ENCODE measurements at regions not wholly inside any gene's neighbourhood (a gene's known extent, or its start where the extent isn't known, plus 50 kb on each side); places are given as distances from the start of the nearest gene placed in this dataset.
"Not testable (repeated sequence)": the region's sequence is repeated elsewhere in the genome, so short reads cannot be mapped to it uniquely, and the experiment has no call there.

DNA sequence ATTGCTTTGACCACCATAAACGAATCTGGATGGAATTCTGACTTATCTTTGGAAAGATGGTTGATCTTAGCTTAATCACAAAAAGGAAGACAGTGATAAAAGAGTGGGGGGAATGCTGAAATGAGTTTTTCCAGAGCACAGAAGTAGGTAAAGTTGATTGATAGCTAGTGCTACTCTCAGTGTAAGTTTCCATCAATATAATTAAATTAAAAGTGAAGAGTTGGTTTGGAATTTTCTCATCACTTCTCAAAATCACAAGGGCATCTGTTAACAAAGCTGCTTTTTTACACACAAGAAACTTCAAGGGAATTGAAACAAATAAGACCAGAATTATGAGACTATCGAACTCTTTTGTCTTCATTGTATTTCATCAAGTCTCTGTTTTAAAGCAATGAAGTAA, 1217.3 kb downstream of the REEP3 start:
- POLR2A ChIA-PET: no interaction called here
- Mint-ChIP-seq H3K27ac (no peak overlapping the region), H3K4me1 (no peaks in the 10 kb centered on the region), H3K27me3 (no peaks in the 10 kb centered on the region), H3K4me3 (no peak overlapping the region), H3K36me3 (ENCODE audit: low read depth) (no peaks in the 10 kb centered on the region), H3K9me3 (peaks cover 7% of the 10 kb centered on the region)
- CTCF ChIA-PET: interaction anchor here (1.1 kb wide), 1 partner anchor 697 kb away, joined by 5 read pairs; no protein-coding TSS in a partner anchor
- DNase-seq: no peak

DNA sequence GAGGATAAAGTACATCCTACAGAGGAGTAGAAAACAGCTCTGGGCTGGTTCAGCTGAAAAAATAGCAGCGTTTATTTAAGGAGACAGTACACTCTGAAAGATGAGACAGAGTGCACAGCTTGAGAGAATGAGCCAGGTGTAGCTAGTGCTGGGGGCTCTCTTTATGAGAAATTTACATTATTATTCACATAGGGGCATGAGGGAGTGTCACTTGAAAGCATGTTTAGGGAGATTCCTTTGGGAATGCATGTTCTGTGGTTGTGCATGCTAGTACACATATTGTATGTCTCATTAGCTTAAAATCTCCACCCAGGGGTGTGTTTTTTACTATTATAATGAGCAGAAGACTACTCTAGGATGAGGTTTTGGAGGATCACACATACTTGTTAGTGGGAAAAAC, 1224.4 kb downstream of the REEP3 start:
- DNase-seq: no peak
- Mint-ChIP-seq H3K36me3 (ENCODE audit: low read depth) (no peaks in the 10 kb centered on the region), H3K27ac (no peak overlapping the region), H3K4me3 (no peak overlapping the region), H3K9me3 (peaks cover 4% of the 10 kb centered on the region), H3K4me1 (no peaks in the 10 kb centered on the region), H3K27me3 (no peaks in the 10 kb centered on the region)
- ChIA-PET POLR2A (no interaction called here), CTCF (interaction anchor here (0.6 kb wide), 1 partner anchor 591 kb away, joined by 3 read pairs; no protein-coding TSS in a partner anchor)

DNA sequence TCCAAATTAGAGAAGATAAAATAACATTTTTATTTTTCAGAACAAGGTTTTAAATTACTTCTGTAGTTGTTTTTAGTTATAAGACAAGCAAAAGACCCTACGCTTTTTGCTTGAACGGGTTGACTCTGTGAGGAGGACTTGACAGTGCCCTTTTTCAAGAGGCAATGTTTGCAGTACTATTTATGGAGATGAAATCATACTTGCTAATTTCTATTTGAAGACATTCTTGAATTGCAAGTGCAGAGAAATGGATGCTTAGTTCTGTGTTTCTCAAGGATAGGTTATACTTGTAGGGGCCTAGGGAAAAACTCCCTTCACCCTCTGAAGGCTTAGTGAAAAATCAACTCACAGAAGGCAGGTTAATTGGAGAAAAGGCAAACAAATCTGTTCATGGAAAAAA, 1229.5 kb downstream of the REEP3 start:
- CTCF ChIA-PET: no interaction called here

DNA sequence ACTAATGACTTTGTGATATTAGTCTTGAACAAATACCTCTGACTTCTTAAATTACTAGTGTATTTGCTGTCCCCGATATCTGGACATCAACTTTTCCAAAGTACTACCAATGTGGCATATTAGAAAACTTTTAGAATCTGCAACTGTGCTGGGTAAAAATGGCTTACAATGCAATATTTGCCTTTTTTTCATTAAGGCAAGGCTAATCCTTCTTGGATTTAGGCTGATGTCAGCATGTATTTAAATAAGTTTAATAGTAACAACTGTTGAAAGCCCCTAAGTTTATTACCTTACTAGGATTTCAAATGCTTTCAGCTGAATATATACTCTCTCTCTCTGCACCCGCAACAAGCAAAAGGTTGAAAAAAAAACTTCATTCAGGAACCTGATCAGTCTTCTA, 1232.3 kb downstream of the REEP3 start:
- no peak overlapping the region for H3K4me3 Mint-ChIP-seq

More for the DNA sequence above, 1229.5 kb downstream of the REEP3 start:
- POLR2A ChIA-PET: no interaction called here
- no peak for DNase-seq
- Mint-ChIP-seq H3K27ac (no peak overlapping the region), H3K4me3 (no peak overlapping the region), H3K36me3 (ENCODE audit: low read depth) (no peaks in the 10 kb centered on the region), H3K4me1 (no peaks in the 10 kb centered on the region), H3K9me3 (peaks cover 4% of the 10 kb centered on the region), H3K27me3 (no peaks in the 10 kb centered on the region)

DNA sequence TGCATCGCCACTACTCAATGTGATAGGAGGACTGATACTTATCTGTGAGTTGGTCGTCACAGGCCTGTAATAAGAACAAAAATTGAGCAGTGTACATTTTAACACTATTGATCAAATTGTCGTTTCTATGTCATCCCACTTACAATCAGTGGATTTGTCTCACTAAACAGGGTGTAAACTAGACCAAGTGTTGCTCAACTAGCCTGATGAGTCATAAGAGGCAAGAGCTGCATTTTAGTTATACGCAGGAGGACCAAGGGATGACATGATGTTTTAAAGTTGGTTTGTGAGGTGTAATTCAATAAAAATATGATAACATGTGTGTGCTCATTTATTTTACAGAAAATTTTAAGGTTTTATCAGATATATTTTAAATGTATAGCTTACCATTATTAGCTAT, 1239.2 kb downstream of the REEP3 start:
- ChIA-PET CTCF (no interaction called here), POLR2A (no interaction called here)
- H3K36me3 Mint-ChIP-seq (ENCODE audit: low read depth): no peaks in the 10 kb centered on the region
- no peaks in the 10 kb centered on the region for H3K9me3 Mint-ChIP-seq
- DNase-seq: no peak
- H3K27me3 Mint-ChIP-seq: no peaks in the 10 kb centered on the region
- H3K27ac Mint-ChIP-seq: no peak overlapping the region
- no peaks in the 10 kb centered on the region for H3K4me1 Mint-ChIP-seq
- H3K4me3 Mint-ChIP-seq: no peak overlapping the region

More for the DNA sequence above, 1232.3 kb downstream of the REEP3 start:
- Mint-ChIP-seq H3K36me3 (ENCODE audit: low read depth) (no peaks in the 10 kb centered on the region), H3K27me3 (no peaks in the 10 kb centered on the region), H3K9me3 (peaks cover 4% of the 10 kb centered on the region), H3K27ac (no peak overlapping the region), H3K4me1 (no peaks in the 10 kb centered on the region)
- ChIA-PET POLR2A (no interaction called here), CTCF (no interaction called here)
- DNase-seq: no peak

DNA sequence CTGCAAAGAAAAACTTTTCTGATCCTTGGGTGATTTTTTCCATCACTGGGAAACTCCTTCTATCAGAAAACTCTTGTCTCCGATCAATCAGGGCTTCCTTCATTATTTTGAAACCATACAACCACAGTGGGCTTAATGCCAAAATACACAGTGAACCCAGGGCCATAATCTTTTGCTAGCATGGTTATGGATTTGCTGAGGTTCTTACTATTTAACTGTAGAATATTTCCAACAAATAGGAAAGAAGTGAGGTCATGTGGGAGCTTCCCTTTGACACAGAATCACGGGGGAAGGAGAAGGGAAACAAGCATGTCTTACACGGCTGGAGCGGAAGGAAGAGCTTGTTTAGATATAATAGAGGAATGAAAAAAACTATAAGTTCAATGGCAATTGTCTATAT, 1241.7 kb downstream of the REEP3 start:
- ChIA-PET POLR2A (no interaction called here), CTCF (no interaction called here)
- Mint-ChIP-seq H3K27me3 (no peaks in the 10 kb centered on the region), H3K36me3 (ENCODE audit: low read depth) (no peaks in the 10 kb centered on the region), H3K9me3 (no peaks in the 10 kb centered on the region), H3K4me3 (no peak overlapping the region), H3K27ac (no peak overlapping the region), H3K4me1 (no peaks in the 10 kb centered on the region)
- DNase-seq: no peak

DNA sequence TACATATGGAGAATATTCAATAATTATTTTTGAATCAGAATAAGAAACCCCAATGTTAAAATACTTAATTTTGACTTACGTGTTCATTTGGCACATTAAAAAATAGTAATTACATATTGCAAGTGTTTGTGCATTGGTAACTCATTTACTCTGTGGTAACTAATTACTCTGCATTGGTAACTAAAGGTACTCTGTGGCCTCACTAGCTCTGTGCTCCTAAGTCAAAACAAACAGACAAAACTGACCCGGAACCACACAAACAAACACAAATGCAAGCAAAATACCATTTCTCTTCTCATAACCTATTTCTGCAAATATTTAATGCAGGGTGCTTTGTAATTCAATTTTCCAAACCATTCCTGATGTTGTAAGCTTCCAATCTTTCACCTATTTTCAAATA, 1244.3 kb downstream of the REEP3 start:
- no peak overlapping the region for H3K4me3 Mint-ChIP-seq
- no peak overlapping the region for H3K27ac Mint-ChIP-seq
- CTCF ChIA-PET: no interaction called here
- H3K36me3 Mint-ChIP-seq (ENCODE audit: low read depth): no peaks in the 10 kb centered on the region
- no peak for DNase-seq
- POLR2A ChIA-PET: no interaction called here
- no peaks in the 10 kb centered on the region for H3K9me3 Mint-ChIP-seq
- no peaks in the 10 kb centered on the region for H3K4me1 Mint-ChIP-seq
- H3K27me3 Mint-ChIP-seq: no peaks in the 10 kb centered on the region

DNA sequence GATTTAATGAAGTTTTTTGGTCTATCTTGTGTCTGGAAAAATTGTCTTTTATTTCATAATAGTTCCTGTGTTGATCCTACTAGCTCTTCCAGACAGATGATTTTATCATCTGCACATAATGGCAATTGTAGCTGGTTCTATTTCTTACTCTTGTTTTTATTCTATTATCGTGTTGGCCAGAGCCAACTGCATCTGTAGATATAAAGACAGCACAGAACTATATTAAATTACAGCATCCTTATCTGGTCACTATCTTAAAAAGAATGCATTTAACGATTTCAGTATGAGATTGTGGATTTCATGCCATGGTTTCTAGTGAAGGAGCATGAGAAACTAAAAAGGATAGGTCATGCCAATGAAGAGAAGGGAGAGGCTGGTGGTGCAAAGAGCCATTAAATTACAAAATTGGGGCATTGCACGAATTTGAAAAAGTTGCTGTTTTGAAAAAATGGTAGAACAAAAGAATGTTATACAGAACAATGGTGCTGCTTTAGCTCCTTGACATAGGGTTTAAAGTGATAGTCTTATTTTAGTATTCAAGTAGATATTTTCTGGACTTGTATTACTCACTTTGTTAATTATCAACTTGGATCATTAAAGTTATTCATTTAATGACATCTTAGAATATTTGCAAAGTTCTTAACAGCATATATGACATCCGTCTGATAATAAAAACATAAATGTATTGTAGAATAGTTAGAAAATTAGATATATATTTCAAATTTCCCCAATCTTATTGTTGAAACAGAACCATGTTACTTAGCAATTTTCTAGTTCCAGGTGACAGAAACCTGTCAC, 1250.3 kb downstream of the REEP3 start:
- no peaks in the 10 kb centered on the region for H3K36me3 Mint-ChIP-seq (ENCODE audit: low read depth)
- H3K9me3 Mint-ChIP-seq: peaks cover 3% of the 10 kb centered on the region
- no peak overlapping the region for H3K27ac Mint-ChIP-seq
- H3K27me3 Mint-ChIP-seq: no peaks in the 10 kb centered on the region
- ChIA-PET CTCF (no interaction called here), POLR2A (no interaction called here)
- DNase-seq: no peak
- no peak overlapping the region for H3K4me3 Mint-ChIP-seq
- H3K4me1 Mint-ChIP-seq: no peaks in the 10 kb centered on the region

DNA sequence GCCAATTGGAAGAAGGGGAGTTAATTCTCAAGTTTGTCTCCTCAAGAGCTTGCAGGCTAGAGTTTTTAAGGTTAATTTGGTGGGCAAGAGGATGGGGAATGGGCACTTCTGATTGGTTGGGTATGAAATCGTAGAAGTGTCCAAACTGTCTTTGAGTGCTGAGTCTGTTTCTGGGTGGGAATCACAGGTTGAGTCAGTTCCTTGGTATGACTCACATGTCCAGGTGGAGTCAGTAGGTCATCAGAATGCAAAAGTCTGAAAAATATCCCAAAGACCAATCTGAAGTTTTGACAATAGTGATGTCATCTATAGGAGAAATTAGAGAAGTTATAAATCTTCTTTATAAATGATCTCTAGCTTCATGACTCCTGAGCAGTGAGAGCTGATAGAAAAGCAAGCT, 1252.2 kb downstream of the REEP3 start:
- H3K4me3 Mint-ChIP-seq: no peak overlapping the region
- H3K27ac Mint-ChIP-seq: no peak overlapping the region
- H3K9me3 Mint-ChIP-seq: peaks cover 3% of the 10 kb centered on the region
- no peaks in the 10 kb centered on the region for H3K4me1 Mint-ChIP-seq
- CTCF ChIA-PET: no interaction called here
- H3K36me3 Mint-ChIP-seq (ENCODE audit: low read depth): no peaks in the 10 kb centered on the region
- POLR2A ChIA-PET: no interaction called here
- H3K27me3 Mint-ChIP-seq: no peaks in the 10 kb centered on the region
- DNase-seq: no peak

DNA sequence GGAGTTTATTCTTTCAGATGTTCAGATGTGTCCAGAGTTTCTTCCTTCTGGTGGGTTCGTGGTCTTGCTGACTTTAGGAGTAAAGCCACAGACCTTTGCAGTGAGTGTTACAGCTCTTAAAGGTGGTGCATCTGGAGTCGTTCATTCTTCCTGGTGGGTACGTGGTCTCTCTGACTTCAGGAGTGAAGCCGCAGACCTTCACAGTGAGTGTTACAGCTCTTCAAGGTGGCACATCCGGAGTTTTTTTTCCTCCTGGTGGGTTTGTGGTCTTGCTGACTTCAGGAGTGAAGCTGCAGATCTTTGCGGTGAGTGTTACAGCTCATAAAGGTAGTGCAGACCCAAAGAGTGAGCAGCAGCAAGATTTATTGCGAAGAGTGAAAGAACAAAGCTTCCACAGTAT, 1263.2 kb downstream of the REEP3 start:
- not testable (repeated sequence) for H3K36me3 Mint-ChIP-seq (ENCODE audit: low read depth)

DNA sequence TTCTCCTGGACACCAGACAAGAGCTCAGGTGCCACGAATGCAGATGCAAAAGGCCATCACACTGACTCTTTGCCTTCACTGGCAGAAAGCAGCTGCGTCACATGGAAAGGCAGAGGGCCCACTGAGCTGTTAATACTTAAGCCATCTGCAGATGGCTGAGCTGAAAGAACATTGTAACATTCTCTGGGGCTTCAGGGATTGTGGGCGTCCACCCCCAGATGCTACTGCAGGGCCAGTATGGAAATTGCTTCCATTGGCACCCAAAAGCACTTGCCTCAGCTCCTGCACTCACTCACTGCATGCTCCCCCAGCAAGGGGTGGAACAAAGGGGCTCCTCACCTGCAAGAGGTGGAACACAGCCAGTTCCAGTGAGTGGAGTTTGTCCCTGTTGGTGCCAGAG, 1264.6 kb downstream of the REEP3 start:
- no peaks in the 10 kb centered on the region for H3K4me1 Mint-ChIP-seq
- no peak overlapping the region for H3K4me3 Mint-ChIP-seq
- DNase-seq: no peak
- no peaks in the 10 kb centered on the region for H3K36me3 Mint-ChIP-seq (ENCODE audit: low read depth)
- ChIA-PET POLR2A (no interaction called here), CTCF (no interaction called here)
- peaks cover 8% of the 10 kb centered on the region for H3K9me3 Mint-ChIP-seq
- H3K27me3 Mint-ChIP-seq: no peaks in the 10 kb centered on the region
- H3K27ac Mint-ChIP-seq: no peak overlapping the region

More for the DNA sequence above, 1263.2 kb downstream of the REEP3 start:
- H3K27me3 Mint-ChIP-seq, H3K27ac Mint-ChIP-seq, POLR2A ChIA-PET, H3K9me3 Mint-ChIP-seq, CTCF ChIA-PET, H3K4me1 Mint-ChIP-seq, DNase-seq, H3K4me3 Mint-ChIP-seq: not testable (repeated sequence)

DNA sequence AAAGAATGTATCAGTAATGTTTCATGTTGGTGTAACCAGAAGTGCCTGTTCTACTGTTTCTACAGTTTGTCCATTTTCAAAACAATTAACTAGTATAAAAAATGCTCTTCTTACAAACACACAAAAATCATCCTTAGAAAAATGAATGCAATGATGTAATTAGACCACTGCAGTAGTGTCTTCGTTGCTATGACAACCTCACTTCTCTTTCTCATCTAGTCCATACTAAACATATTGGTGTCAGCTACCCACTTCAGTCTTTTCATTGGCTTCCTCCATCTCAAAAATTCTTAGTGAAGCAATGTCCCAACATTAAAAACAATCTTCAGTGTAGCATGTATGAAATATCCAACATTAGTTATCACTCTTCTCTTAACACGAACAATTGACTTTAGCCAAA, 1265.8 kb downstream of the REEP3 start:
- DNase-seq: no peak

DNA sequence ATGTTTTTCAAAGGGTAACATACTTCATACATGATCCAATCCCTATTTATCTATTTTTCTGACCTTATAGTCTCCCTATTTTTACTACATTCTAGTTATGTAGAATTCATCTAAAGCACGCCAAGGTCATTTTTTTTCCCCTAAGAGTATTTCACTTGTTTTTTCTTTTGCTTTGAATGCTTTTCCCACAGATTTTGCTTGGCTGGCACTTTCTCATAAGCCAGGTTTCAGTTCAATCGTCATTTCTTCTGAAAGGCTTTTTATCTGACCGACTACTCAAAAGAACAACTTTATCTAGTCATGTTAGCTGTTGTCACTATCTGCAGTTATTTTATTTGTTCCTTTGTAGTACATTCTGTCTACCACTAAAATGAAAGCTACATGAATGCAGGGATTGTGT, 1274.6 kb downstream of the REEP3 start:
- CTCF ChIA-PET: no interaction called here
- no peaks in the 10 kb centered on the region for H3K36me3 Mint-ChIP-seq (ENCODE audit: low read depth)
- H3K27ac Mint-ChIP-seq: no peak overlapping the region
- H3K27me3 Mint-ChIP-seq: no peaks in the 10 kb centered on the region
- H3K4me3 Mint-ChIP-seq: no peak overlapping the region
- H3K9me3 Mint-ChIP-seq: peaks cover 14% of the 10 kb centered on the region
- no peak for DNase-seq
- POLR2A ChIA-PET: no interaction called here
- no peaks in the 10 kb centered on the region for H3K4me1 Mint-ChIP-seq

More for the DNA sequence above, 1265.8 kb downstream of the REEP3 start:
- ChIA-PET POLR2A (no interaction called here), CTCF (no interaction called here)
- Mint-ChIP-seq H3K9me3 (peaks cover 6% of the 10 kb centered on the region), H3K4me3 (no peak overlapping the region), H3K27ac (no peak overlapping the region), H3K36me3 (ENCODE audit: low read depth) (no peaks in the 10 kb centered on the region), H3K4me1 (no peaks in the 10 kb centered on the region), H3K27me3 (no peaks in the 10 kb centered on the region)

DNA sequence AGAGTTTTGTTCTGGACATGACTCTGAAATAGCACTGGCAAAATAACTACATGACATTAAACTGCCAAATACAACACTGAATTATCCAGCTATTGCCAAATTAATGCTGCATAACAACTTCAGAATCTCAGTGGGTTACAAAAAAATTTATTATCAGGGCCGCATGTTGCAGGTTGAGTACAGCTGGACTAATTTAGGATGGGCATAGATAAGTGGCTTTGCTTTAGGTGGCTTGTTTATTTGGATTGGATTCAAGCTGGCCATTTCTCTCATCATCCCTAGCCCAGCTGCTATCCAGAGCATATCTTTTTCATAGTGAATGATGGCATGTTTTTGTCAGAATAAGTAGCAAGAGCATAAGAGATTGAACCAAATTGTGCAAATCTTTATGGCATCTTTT, 1277.1 kb downstream of the REEP3 start:
- Mint-ChIP-seq H3K27me3 (no peaks in the 10 kb centered on the region), H3K4me1 (no peaks in the 10 kb centered on the region), H3K36me3 (ENCODE audit: low read depth) (no peaks in the 10 kb centered on the region), H3K4me3 (no peak overlapping the region), H3K27ac (no peak overlapping the region), H3K9me3 (peaks cover 16% of the 10 kb centered on the region)
- DNase-seq: no peak
- ChIA-PET CTCF (no interaction called here), POLR2A (no interaction called here)

All from activated CD4-positive, alpha-beta memory T cell treated with anti-CD3 and anti-CD28 coated beads, Interleukin-2, amount 10 ng/mL, durations not matched to agents 7 days and 5 days (primary cell).